ENCODE measurements at regions not wholly inside any gene's neighbourhood (a gene's known extent, or its start where the extent isn't known, plus 50 kb on each side); places are given as distances from the start of the nearest gene placed in this dataset.

DNA sequence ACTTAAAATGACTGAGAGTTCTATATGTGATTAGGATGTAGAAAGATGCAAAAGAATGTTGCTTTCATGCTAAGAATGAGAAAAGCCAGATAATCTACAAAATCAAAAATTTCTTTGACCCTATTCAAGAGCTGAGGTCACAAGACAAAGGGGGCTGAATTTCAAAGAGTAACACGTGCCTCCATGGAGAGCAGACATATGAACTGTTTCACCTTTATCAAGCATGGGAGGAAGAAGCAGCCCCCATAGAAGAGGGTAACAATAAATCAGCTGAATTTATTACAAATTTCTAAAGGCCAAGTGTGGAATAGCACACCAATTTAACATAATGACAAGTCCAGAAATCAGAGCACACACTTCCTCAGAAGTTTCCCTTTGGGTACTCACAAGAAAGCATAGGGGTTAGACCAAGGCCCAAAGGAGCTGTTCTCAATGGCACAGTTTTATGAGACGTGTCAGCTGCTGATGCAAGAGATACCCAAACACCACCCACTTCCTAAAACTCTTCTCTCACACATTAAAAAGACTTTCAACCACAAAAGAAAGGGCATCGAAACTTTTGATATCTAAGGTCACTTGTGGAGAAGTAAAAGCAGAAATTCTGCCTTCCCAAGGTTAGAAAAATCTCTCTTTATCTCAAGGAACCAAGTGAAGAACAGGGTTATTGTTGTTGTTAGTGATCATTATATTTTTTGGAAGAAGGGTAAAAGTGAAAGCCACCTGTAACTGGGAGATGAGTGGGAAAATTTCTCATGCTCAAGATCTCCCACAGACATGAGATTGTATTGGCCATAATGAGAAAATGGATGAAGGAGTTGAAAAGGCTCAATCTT lies 950.1 kb downstream of the TRIB2 start:
- Histone ChIP-seq H3K36me3 (ENCODE audit: control insufficient read depth, insufficient read depth, low read length) (no peaks in the 10 kb centered on the region), H3K4me1 (ENCODE audit: control insufficient read depth, insufficient read depth, low read length) (no peaks in the 10 kb centered on the region), H3K27me3 (ENCODE audit: control insufficient read depth, insufficient read depth, low read length) (no peaks in the 10 kb centered on the region), H3K9me3 (ENCODE audit: control insufficient read depth, insufficient read depth, low read depth, low read length) (peaks cover 3% of the 10 kb centered on the region; the same call in 1 of the 2 replicates), H3K27ac (ENCODE audit: low read length) (no peak overlapping the region), H3K4me3 (ENCODE audit: low read depth in 2 of 2, low read length in 2 of 2) (no peak overlapping the region)
- TF ChIP-seq POLR2AphosphoS5 (IDR thresholded peaks at IDR 0.05; ENCODE audit: low read depth, low read length) (no peak), SIN3A (IDR thresholded peaks at IDR 0.05; ENCODE audit: borderline replicate concordance, insufficient read depth, low read depth, low read length) (no peak), TCF7L2 (IDR thresholded peaks at IDR 0.05; ENCODE audit: low read depth, low read length) (no peak)
- TF ChIP-seq, protein P1, sequence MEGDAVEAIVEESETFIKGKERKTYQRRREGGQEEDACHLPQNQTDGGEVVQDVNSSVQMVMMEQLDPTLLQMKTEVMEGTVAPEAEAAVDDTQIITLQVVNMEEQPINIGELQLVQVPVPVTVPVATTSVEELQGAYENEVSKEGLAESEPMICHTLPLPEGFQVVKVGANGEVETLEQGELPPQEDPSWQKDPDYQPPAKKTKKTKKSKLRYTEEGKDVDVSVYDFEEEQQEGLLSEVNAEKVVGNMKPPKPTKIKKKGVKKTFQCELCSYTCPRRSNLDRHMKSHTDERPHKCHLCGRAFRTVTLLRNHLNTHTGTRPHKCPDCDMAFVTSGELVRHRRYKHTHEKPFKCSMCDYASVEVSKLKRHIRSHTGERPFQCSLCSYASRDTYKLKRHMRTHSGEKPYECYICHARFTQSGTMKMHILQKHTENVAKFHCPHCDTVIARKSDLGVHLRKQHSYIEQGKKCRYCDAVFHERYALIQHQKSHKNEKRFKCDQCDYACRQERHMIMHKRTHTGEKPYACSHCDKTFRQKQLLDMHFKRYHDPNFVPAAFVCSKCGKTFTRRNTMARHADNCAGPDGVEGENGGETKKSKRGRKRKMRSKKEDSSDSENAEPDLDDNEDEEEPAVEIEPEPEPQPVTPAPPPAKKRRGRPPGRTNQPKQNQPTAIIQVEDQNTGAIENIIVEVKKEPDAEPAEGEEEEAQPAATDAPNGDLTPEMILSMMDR (IDR thresholded peaks at IDR 0.05): no peak
- TF ChIP-seq, protein P2, sequence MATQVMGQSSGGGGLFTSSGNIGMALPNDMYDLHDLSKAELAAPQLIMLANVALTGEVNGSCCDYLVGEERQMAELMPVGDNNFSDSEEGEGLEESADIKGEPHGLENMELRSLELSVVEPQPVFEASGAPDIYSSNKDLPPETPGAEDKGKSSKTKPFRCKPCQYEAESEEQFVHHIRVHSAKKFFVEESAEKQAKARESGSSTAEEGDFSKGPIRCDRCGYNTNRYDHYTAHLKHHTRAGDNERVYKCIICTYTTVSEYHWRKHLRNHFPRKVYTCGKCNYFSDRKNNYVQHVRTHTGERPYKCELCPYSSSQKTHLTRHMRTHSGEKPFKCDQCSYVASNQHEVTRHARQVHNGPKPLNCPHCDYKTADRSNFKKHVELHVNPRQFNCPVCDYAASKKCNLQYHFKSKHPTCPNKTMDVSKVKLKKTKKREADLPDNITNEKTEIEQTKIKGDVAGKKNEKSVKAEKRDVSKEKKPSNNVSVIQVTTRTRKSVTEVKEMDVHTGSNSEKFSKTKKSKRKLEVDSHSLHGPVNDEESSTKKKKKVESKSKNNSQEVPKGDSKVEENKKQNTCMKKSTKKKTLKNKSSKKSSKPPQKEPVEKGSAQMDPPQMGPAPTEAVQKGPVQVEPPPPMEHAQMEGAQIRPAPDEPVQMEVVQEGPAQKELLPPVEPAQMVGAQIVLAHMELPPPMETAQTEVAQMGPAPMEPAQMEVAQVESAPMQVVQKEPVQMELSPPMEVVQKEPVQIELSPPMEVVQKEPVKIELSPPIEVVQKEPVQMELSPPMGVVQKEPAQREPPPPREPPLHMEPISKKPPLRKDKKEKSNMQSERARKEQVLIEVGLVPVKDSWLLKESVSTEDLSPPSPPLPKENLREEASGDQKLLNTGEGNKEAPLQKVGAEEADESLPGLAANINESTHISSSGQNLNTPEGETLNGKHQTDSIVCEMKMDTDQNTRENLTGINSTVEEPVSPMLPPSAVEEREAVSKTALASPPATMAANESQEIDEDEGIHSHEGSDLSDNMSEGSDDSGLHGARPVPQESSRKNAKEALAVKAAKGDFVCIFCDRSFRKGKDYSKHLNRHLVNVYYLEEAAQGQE (IDR thresholded peaks at IDR 0.05; ENCODE audit: insufficient read depth in 1 of 2, low read depth in 2 of 2, low read length in 1 of 2): no peak
- BruUV-seq (replicated peaks): no TSS peak
- DNase-seq (ENCODE audit: low read depth, low spot score) (no peak), ATAC-seq (no peak)
- POLR2A ChIA-PET: no interaction called here
- CTCF ChIA-PET: no interaction called here
- in situ Hi-C loops (cut with HindIII; ENCODE audit: low pct_unique_long_range_greater_than_20kb, low sequenced_read_pairs): no loop called here
- intact Hi-C loops (cut with micrococcal nuclease; ENCODE audit: unreplicated experiment): no loop called here

- Histone ChIP-seq H3K9me3 (ENCODE audit: control insufficient read depth, insufficient read depth, low read depth, low read length) (no peaks in the 10 kb centered on the region), H3K36me3 (ENCODE audit: control insufficient read depth, insufficient read depth, low read length) (no peaks in the 10 kb centered on the region), H3K27ac (ENCODE audit: low read length) (no peak overlapping the region), H3K4me1 (ENCODE audit: control insufficient read depth, insufficient read depth, low read length) (no peaks in the 10 kb centered on the region), H3K4me3 (ENCODE audit: low read depth in 2 of 2, low read length in 2 of 2) (no peak overlapping the region), H3K27me3 (ENCODE audit: control insufficient read depth, insufficient read depth, low read length) (no peaks in the 10 kb centered on the region)
- DNase-seq (ENCODE audit: low read depth, low spot score) (no peak), ATAC-seq (no peak)
- intact Hi-C loops (cut with micrococcal nuclease; ENCODE audit: unreplicated experiment) (no loop called here), in situ Hi-C loops (cut with HindIII; ENCODE audit: low pct_unique_long_range_greater_than_20kb, low sequenced_read_pairs) (no loop called here)
- BruUV-seq (replicated peaks): no TSS peak
- ChIA-PET POLR2A (no interaction called here), CTCF (no interaction called here)
- TF ChIP-seq TCF7L2 (IDR thresholded peaks at IDR 0.05; ENCODE audit: low read depth, low read length) (no peak), POLR2AphosphoS5 (IDR thresholded peaks at IDR 0.05; ENCODE audit: low read depth, low read length) (no peak), SIN3A (IDR thresholded peaks at IDR 0.05; ENCODE audit: borderline replicate concordance, insufficient read depth, low read depth, low read length) (no peak)
- TF ChIP-seq, protein P1 (IDR thresholded peaks at IDR 0.05): no peak
- TF ChIP-seq, protein P2 (IDR thresholded peaks at IDR 0.05; ENCODE audit: insufficient read depth in 1 of 2, low read depth in 2 of 2, low read length in 1 of 2): no peak
Measured at GRCh38 chr2:13667415-13667757, 950.6 kb downstream of the TRIB2 start.

Measured in Panc1 (cell line).